GM19463 (cell line): ENCODE measurements at regions not wholly inside any gene's neighbourhood (a gene's known extent, or its start where the extent isn't known, plus 50 kb on each side); places are given as distances from the start of the nearest gene placed in this dataset.

Experiments
- ATAC-seq: cut with Tn5 transposase; IDR thresholded peaks from one replicate; pipeline ENCODE4 v1.9.1; 2021; ENCODE audit warnings: mild to moderate bottlenecking, moderate library complexity; ENCODE audit not compliant: unreplicated experiment

GRCh38 chr6:147711476-147711875 is 203.0 kb downstream of the SAMD5 start:
- ATAC-seq: no peak

DNA sequence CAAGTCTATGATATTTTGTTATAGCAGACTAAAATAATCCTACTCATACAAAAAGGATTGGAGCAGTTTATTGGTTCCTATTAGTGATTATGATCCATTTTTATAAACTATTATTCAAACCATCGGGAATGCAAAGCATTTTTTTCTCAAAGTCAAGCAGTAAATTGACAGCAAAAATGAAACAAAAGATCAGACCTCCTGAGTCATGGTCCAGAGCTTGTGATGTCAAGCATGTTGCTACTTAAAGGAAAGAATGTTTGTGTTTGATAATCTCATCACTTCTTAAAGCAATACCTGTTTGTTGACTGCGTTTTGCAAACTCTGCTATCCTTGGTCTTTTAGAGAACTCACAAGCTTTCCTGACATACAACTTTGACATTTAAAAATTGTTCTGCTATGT is 204.4 kb downstream of the SAMD5 start:
- ATAC-seq: no peak

GRCh38 chr6:147715035-147715434 is 206.5 kb downstream of the SAMD5 start:
- ATAC-seq: no peak

GRCh38 chr6:147716434-147716833 is 207.9 kb downstream of the SAMD5 start:
- no peak for ATAC-seq

DNA sequence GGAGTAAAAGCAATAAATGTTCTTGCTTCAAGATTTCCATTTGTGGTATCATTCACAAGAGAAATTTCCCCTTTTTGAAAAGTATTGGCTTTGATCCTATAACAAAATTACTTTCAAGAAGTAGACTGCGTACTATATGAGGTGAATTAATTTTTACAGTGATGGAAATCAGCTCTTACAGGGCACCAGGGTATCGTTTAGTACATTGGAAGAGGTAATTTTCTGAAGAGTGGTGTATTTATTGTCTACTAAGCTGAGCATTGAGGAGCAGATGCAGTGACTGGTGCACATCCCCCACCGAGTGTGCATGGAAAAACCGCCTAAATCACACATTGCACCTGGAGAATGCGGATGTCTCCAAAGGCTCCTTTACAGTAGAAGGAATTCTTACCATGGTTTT is 209.5 kb downstream of the SAMD5 start:
- no peak for ATAC-seq

GRCh38 chr6:147722158-147722557 is 213.7 kb downstream of the SAMD5 start:
- no peak for ATAC-seq

DNA sequence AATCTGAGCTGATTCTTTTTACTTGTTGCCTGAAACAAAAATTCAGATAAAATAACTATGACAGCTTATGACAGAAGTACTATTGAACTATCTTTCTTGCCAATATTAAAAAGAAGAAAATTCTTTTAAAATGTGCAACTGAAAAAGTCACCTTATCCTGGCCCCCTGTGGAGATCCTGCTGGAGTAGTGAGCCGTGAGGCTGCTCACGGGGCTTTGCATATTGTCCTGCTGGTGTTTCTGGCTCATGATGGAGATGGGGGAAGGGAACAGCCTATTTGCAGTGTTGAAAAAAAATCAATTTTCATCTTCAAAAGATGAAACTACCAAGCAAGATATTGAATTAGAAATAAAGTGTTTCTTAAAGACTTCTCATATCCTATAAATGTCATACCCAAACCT is 216.0 kb downstream of the SAMD5 start:
- ATAC-seq: no peak

GRCh38 chr6:147726342-147726741 is 217.9 kb downstream of the SAMD5 start:
- no peak for ATAC-seq

- no peak for ATAC-seq
Measured at GRCh38 chr6:147728903-147729302, 220.4 kb downstream of the SAMD5 start.

- ATAC-seq: no peak
Measured at GRCh38 chr6:147733686-147734085, 225.2 kb downstream of the SAMD5 start.

GRCh38 chr6:147734151-147734550 is 225.7 kb downstream of the SAMD5 start:
- no peak for ATAC-seq

GRCh38 chr6:147735924-147736323 is 227.4 kb downstream of the SAMD5 start:
- no peak for ATAC-seq

GRCh38 chr6:147737115-147737514 is 228.6 kb downstream of the SAMD5 start:
- no peak for ATAC-seq

GRCh38 chr6:147738099-147738498 is 229.6 kb downstream of the SAMD5 start:
- ATAC-seq: no peak

- peak; percentile 78 for ATAC-seq
Measured at GRCh38 chr6:147738516-147739162, 230.1 kb downstream of the SAMD5 start.

GRCh38 chr6:147740326-147740725 is 231.8 kb downstream of the SAMD5 start:
- no peak for ATAC-seq

- no peak for ATAC-seq
Measured at GRCh38 chr6:147740916-147741315, 232.4 kb downstream of the SAMD5 start.

DNA sequence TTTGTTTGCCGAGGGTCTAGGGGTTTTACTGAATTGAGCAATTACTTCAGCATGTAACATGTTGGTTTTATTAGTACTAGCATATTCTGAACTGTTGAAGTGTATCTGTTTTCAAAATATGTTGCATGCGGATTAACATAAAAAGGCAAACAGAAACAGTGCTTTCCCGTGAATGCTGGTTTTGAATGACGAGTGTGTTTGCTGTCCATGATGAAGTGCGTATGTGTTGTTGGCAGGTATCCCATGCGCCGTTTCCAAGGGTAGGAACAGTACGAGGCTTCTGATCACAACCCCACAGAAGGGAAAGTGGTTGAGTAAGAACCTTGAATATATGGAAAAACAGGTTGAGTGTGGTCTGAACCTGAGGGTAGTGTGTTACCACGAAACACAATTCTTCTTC is 232.9 kb downstream of the SAMD5 start:
- ATAC-seq: no peak

- no peak for ATAC-seq
Measured at GRCh38 chr6:147742440-147742839, 233.9 kb downstream of the SAMD5 start.

DNA sequence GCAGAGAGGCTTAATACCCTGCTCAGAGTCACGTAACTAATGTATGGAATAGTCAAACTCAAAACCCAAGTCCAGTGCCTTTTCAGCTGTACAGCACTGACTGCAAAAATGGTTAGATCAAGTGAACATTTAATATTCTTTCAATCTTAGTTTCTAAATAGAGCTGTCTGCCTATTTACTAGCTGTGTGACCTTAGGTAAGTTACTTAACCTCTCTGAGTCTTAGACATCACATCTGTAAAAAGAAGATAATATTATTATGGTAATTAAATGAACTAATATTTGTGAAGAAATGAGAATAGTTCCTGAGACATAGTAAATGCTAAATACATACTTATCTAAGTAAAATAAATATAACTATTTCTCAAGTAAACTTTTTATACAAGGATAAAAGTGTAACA is 235.5 kb downstream of the SAMD5 start:
- ATAC-seq: no peak

- no peak for ATAC-seq
Measured at GRCh38 chr6:147749331-147749730, 240.8 kb downstream of the SAMD5 start.

GRCh38 chr6:147750413-147750812 is 241.9 kb downstream of the SAMD5 start:
- no peak for ATAC-seq

GRCh38 chr6:147751232-147751631 is 242.7 kb downstream of the SAMD5 start:
- ATAC-seq: no peak
